Gastrocnemius medialis (tissue), 4 donors: ENCODE measurements at regions not wholly inside any gene's neighbourhood (a gene's known extent, or its start where the extent isn't known, plus 50 kb on each side); places are given as distances from the start of the nearest gene placed in this dataset.

ENCODE experiments used
- ATAC-seq, 2 donors: fragments of 150-250 bp; one replicate each; pipeline ENCODE4 v1.9.1; 2016
- DNase-seq, 2 donors: peaks; one replicate each; pipeline ENCODE4 v3.0.0-alpha.2; 2019
- H3K27ac ChIP-seq, 4 donors: fragments of 200-600 bp; sonication (generic); 1 replicate in 1 of 4; 2 replicates in 3 of 4; pipeline ENCODE4 v1.5.1; 2016 to 2018; ENCODE audit warnings: mild to moderate bottlenecking in 2 of 4, moderate library complexity in 1 of 4
- H3K27me3 ChIP-seq, 3 donors: fragments of 200-600 bp; sonication (generic) in 2 of 3; 1 replicate in 1 of 3; 2 replicates in 2 of 3; pipeline versions ENCODE4 v1.5.1 to v1.6.0; 2016 to 2019; ENCODE audit warnings: mild to moderate bottlenecking in 1 of 3, moderate library complexity in 1 of 3
- H3K36me3 ChIP-seq, 2 donors: fragments of 200-600 bp; sonication (generic) in 1 of 2; one replicate each; pipeline ENCODE4 v1.5.1; 2017 to 2018
- H3K4me1 ChIP-seq, 2 donors: fragments of 200-600 bp; sonication (generic) in 1 of 2; one replicate each; pipeline ENCODE4 v1.5.1; 2016 to 2017; ENCODE audit warnings: mild to moderate bottlenecking in 2 of 2
- H3K4me3 ChIP-seq, 4 donors: fragments of 200-600 bp; sonication (generic) in 3 of 4; 1 replicate in 1 of 4; 2 replicates in 3 of 4; pipeline ENCODE4 v1.5.1; 2016 to 2019; ENCODE audit warnings: mild to moderate bottlenecking in 2 of 4
- H3K9me3 ChIP-seq, 3 donors: fragments of 200-600 bp; sonication (generic) in 2 of 3; 1 replicate in 1 of 3; 2 replicates in 2 of 3; pipeline ENCODE4 v1.5.1; 2016 to 2019
- CTCF ChIP-seq, 5 experiments: fragments of 450-650 bp in 3 of 5; fragments of 200-600 bp in 2 of 5; sonication (generic) in 2 of 5; IDR thresholded peaks in 4 of 5; conservative IDR thresholded peaks in 1 of 5; 1 replicate in 4 of 5; 2 replicates in 1 of 5; pipeline ENCODE4 v1.5.1; 2016 to 2019; ENCODE audit warnings: antibody characterized with exemption in 5 of 5, mild to moderate bottlenecking in 3 of 5, moderate library complexity in 3 of 5
- POLR2A ChIP-seq, 2 donors: fragments of 450-650 bp; IDR thresholded peaks; one replicate each; pipeline ENCODE4 v1.6.1; 2017; ENCODE audit warnings: antibody characterized with exemption in 2 of 2, mild to moderate bottlenecking in 2 of 2, moderate library complexity in 2 of 2
- in situ Hi-C, 4 donors: fragments of 200-750 bp; cut with MboI; loops; one replicate each; pipeline versions ENCODE4 v1.15.0 to v1.8.0; 2017; ENCODE audit warnings: low sequenced_read_pairs in 4 of 4
- intact Hi-C: fragments of 100-400 bp; cut with DNase I; formaldehyde crosslinking; loops from one replicate; pipeline ENCODE4 v1.15.1; 2023; ENCODE audit warnings: low total_unique reads

DNA sequence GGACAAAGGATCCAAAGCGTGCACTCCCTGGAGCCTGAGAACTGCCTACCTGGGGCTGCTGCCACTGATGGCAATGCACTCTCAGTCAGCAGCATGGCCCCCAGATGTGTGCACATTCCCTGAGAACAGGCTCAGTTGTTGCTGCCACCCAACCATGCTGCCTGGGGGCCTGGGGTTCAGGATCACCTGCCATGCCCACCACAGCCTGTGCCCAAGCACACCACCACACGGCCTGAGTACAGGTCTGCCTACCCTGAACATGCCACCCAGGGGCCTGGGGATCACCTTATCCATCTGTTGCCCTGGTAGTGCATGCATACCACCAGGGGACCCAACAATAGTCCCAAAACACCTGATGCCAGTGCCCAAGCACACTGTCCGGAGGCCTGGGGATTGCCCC lies 1174.5 kb downstream of the SORCS1 start:
- DNase-seq (no peak), ATAC-seq (no peak)
- in situ Hi-C loops: no loop called here
- Histone ChIP-seq H3K36me3 (no peaks in the 10 kb centered on the region), H3K4me3 (no peak overlapping the region), H3K27me3 (no peaks in the 10 kb centered on the region), H3K27ac (no peak overlapping the region), H3K9me3 (no peaks in the 10 kb centered on the region), H3K4me1 (no peaks in the 10 kb centered on the region)
- TF ChIP-seq CTCF (IDR thresholded peaks at IDR 0.05 in 4 of 5, conservative IDR thresholded peaks at IDR 0.05 in 1 of 5): no peak
- TF ChIP-seq POLR2A (IDR thresholded peaks at IDR 0.05): no peak
- intact Hi-C loops: no loop called here

DNA sequence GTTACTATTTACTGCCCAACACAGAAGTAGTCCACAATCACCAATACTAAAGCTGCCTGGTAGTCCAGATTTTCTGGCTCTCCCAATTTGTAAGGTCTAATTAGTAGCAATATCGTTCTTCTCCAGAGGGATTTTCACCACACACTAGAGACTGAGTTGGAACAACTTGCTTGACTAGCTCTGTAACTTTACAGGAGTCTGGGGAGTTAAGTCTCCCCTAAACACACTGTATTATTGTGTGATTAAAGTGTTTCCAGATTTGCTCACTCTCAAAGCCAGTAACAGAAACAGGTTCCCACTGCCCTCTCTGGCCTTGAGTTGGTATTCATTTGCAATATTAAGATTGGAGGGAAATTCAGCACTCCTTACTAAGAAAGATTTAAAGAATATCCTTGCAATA lies 1175.7 kb downstream of the SORCS1 start:
- intact Hi-C loops (no loop called here), in situ Hi-C loops (no loop called here)
- ATAC-seq: no peak
- Histone ChIP-seq H3K9me3 (no peaks in the 10 kb centered on the region), H3K4me1 (no peaks in the 10 kb centered on the region), H3K36me3 (no peaks in the 10 kb centered on the region), H3K27ac (no peak overlapping the region), H3K27me3 (no peaks in the 10 kb centered on the region), H3K4me3 (no peak overlapping the region)
- no peak for DNase-seq
- TF ChIP-seq POLR2A (IDR thresholded peaks at IDR 0.05) (no peak), CTCF (IDR thresholded peaks at IDR 0.05 in 4 of 5, conservative IDR thresholded peaks at IDR 0.05 in 1 of 5) (no peak)

GRCh38 chr10:105986912-105987635 lies 1177.4 kb downstream of the SORCS1 start:
- intact Hi-C loops: no loop called here
- TF ChIP-seq CTCF (IDR thresholded peaks at IDR 0.05 in 4 of 5, conservative IDR thresholded peaks at IDR 0.05 in 1 of 5) (no peak), POLR2A (IDR thresholded peaks at IDR 0.05) (no peak)
- H3K9me3 ChIP-seq: no peaks in the 10 kb centered on the region

GRCh38 chr10:105986486-105986885 lies 1178.0 kb downstream of the SORCS1 start:
- intact Hi-C loops: no loop called here
- no peaks in the 10 kb centered on the region for H3K36me3 ChIP-seq
- ATAC-seq: no peak
- H3K4me3 ChIP-seq: no peak overlapping the region
- in situ Hi-C loops: no loop called here
- no peak overlapping the region for H3K27ac ChIP-seq
- no peaks in the 10 kb centered on the region for H3K9me3 ChIP-seq
- H3K4me1 ChIP-seq: no peaks in the 10 kb centered on the region
- no peak for DNase-seq
- TF ChIP-seq CTCF (IDR thresholded peaks at IDR 0.05 in 4 of 5, conservative IDR thresholded peaks at IDR 0.05 in 1 of 5): no peak
- TF ChIP-seq POLR2A (IDR thresholded peaks at IDR 0.05): no peak
- no peaks in the 10 kb centered on the region for H3K27me3 ChIP-seq

More at GRCh38 chr10:105986912-105987635, 1177.4 kb downstream of the SORCS1 start:
- H3K27me3 ChIP-seq: no peaks in the 10 kb centered on the region
- H3K4me3 ChIP-seq: no peak overlapping the region
- in situ Hi-C loops: no loop called here
- H3K36me3 ChIP-seq: no peaks in the 10 kb centered on the region
- no peak overlapping the region for H3K27ac ChIP-seq
- no peaks in the 10 kb centered on the region for H3K4me1 ChIP-seq
- DNase-seq: no peak
- no peak for ATAC-seq

GRCh38 chr10:105982735-105983134 lies 1181.8 kb downstream of the SORCS1 start:
- Histone ChIP-seq H3K27me3 (no peaks in the 10 kb centered on the region), H3K27ac (no peak overlapping the region), H3K4me1 (no peaks in the 10 kb centered on the region), H3K36me3 (no peaks in the 10 kb centered on the region), H3K9me3 (no peaks in the 10 kb centered on the region), H3K4me3 (no peak overlapping the region)
- DNase-seq (no peak), ATAC-seq (no peak)
- TF ChIP-seq CTCF (IDR thresholded peaks at IDR 0.05 in 4 of 5, conservative IDR thresholded peaks at IDR 0.05 in 1 of 5) (no peak), POLR2A (IDR thresholded peaks at IDR 0.05) (no peak)
- intact Hi-C loops (no loop called here), in situ Hi-C loops (no loop called here)
